K562 (cell line): ENCODE measurements at regions not wholly inside any gene's neighbourhood (a gene's known extent, or its start where the extent isn't known, plus 50 kb on each side); places are given as distances from the start of the nearest gene placed in this dataset.

ENCODE experiments used
- ATAC-seq: fragments of 200-7000 bp; cut with Tn5 transposase; 3 replicates; pipeline ENCODE4 v1.9.1; 2020; ENCODE audit warnings: moderate library complexity
- BruUV-seq: library from RNA; stranded (reverse); fragments of 400-500 nt; replicated peaks from 2 replicates; lab custom pipeline; 2021; lab: Mats Ljungman, UMichigan
- CTCF ChIA-PET: fragments of 300-600 bp; formaldehyde crosslinking; extraction: SDS; loops from one replicate; lab custom pipeline; 2021; ENCODE audit warnings: low intra/inter-chr PET ratio; lab: Yijun Ruan, JAX
- POLR2A ChIA-PET: fragments of 300-600, 350-650 bp; sonication (Branson Sonifier 250); formaldehyde crosslinking; extraction: SDS; loops from one replicate; lab custom pipeline; 2021; ENCODE audit warnings: antibody characterized with exemption, inconsistent platforms; lab: Yijun Ruan, JAX
- DNase-seq, 4 experiments: peaks; one replicate each; pipeline versions ENCODE4 v3.0.0 to v3.0.0-alpha.2; 2011 to 2018; ENCODE audit warnings: low spot score in 3 of 4, mixed read lengths in 3 of 4; ENCODE audit errors: extremely low read depth in 1 of 4
- FAIRE-seq: peaks from 2 replicates; lab custom pipeline; 2011; peaks lifted over from hg19 to GRCh38; lab: Jason Lieb, UNC
- H2AFZ ChIP-seq: 2 replicates; pipeline ENCODE4 v1.6.0; 2011; ENCODE audit warnings: low read depth, low read length, control low read depth, inconsistent platforms
- H3K27ac ChIP-seq: fragments of 200-600 bp; 3 replicates; pipeline ENCODE4 v1.8.0; 2011; ENCODE audit warnings: low read depth, mild to moderate bottlenecking, control low read depth, inconsistent platforms, low read length, moderate library complexity, mixed read lengths; ENCODE audit errors: extremely low read depth
- H3K27me3 ChIP-seq, 2 experiments: fragments of 300-600 bp in 1 of 2; 2 replicates in 1 of 2; 3 replicates in 1 of 2; pipeline versions ENCODE4 v1.6.0 to v1.8.0; 2011; ENCODE audit warnings: inconsistent platforms in 2 of 2, low read length in 2 of 2, mild to moderate bottlenecking in 1 of 2, mixed read lengths in 1 of 2, moderate library complexity in 1 of 2; ENCODE audit not compliant: control insufficient read depth in 2 of 2, insufficient read depth in 2 of 2
- H3K36me3 ChIP-seq: fragments of 300-600 bp; 3 replicates; pipeline ENCODE4 v1.8.0; 2011; ENCODE audit warnings: mild to moderate bottlenecking, low read length, inconsistent platforms; ENCODE audit not compliant: control insufficient read depth, insufficient read depth
- H3K4me1 ChIP-seq, 2 experiments: fragments of 200-600 bp in 1 of 2; replicated peaks in 1 of 2; 2 replicates in 1 of 2; 3 replicates in 1 of 2; pipeline versions ENCODE4 v1.5.1 to v1.8.0; 2011; ENCODE audit warnings: inconsistent platforms in 2 of 2, low read length in 2 of 2, mild to moderate bottlenecking in 1 of 2, mixed read lengths in 1 of 2, moderate library complexity in 1 of 2; ENCODE audit not compliant: control insufficient read depth in 2 of 2, insufficient read depth in 2 of 2
- H3K4me2 ChIP-seq: 2 replicates; pipeline ENCODE4 v1.6.1; 2011; ENCODE audit warnings: low read length, control low read depth, inconsistent platforms, mixed read lengths; ENCODE audit not compliant: insufficient read depth
- H3K4me3 ChIP-seq: fragments of 200-600 bp; sonication (generic), shearing (Covaris generic); 2 replicates; pipeline ENCODE4 v1.5.1; 2016; ENCODE audit warnings: control low read depth, inconsistent platforms
- H3K79me2 ChIP-seq: fragments of 200-600 bp; 3 replicates; pipeline ENCODE4 v1.8.0; 2011; ENCODE audit warnings: low read length, inconsistent platforms; ENCODE audit not compliant: control insufficient read depth, insufficient read depth
- H3K9ac ChIP-seq, 2 experiments: 2 replicates each; pipeline versions ENCODE4 v1.6.0 to v1.6.1; 2011; ENCODE audit warnings: low read depth in 2 of 2, low read length in 2 of 2, control low read depth in 1 of 2, inconsistent platforms in 1 of 2, mild to moderate bottlenecking in 1 of 2, mixed read lengths in 1 of 2; ENCODE audit not compliant: insufficient read depth in 1 of 2
- H3K9me1 ChIP-seq: one replicate; pipeline ENCODE4 v1.6.0; 2011; ENCODE audit warnings: inconsistent platforms, mild to moderate bottlenecking, low read length, moderate library complexity; ENCODE audit not compliant: control insufficient read depth, insufficient read depth
- H3K9me3 ChIP-seq: replicated peaks from 2 replicates; pipeline ENCODE4 v1.5.1; 2011; ENCODE audit warnings: low read depth, low read length, inconsistent platforms; ENCODE audit not compliant: control insufficient read depth, insufficient read depth
- H4K20me1 ChIP-seq: replicated peaks from 2 replicates; pipeline ENCODE4 v1.6.1; 2011; ENCODE audit warnings: low read length, inconsistent platforms, mixed read lengths; ENCODE audit not compliant: control insufficient read depth, insufficient read depth
- ZNF764 ChIP-seq: fragments of 250-450 bp; sonication (Bioruptor Pico); IDR thresholded peaks from 2 replicates; pipeline ENCODE4 v1.4.0; 2020; ENCODE audit warnings: low read depth, mild to moderate bottlenecking, moderate library complexity
- WGBS: fragments of 100-300 bp; shearing (Covaris generic); methylation state at CpG from one replicate; pipeline ENCODE4 v1.1.6; 2016; ENCODE audit warnings: low coverage, mixed read lengths; ENCODE audit not compliant: insufficient coverage; ENCODE audit errors: missing lambda C conversion rate; 5-methylcytosine and 5-hydroxymethylcytosine counted together
- in situ Hi-C: fragments of 300-500 bp; cut with MboI; formaldehyde crosslinking; loops from 4 replicates; pipeline ENCODE4 v1.15.0; 2018; ENCODE audit warnings: inconsistent platforms, mixed read lengths
- intact Hi-C: fragments of 100-400 bp; cut with micrococcal nuclease; formaldehyde crosslinking; loops from 2 replicates; pipeline ENCODE4 v1.14.2; 2022
- TF ChIP-seq, protein P1 (sequence below): sonication (generic); formaldehyde crosslinking; IDR thresholded peaks from 2 replicates; pipeline ENCODE4 v1.8.1; 2023; ENCODE audit warnings: mild to moderate bottlenecking, missing genetic modification reagents, moderate library complexity
- TF ChIP-seq, protein P2 (sequence below), 2 experiments: fragments of 450-650 bp in 1 of 2; sonication (generic) in 1 of 2; formaldehyde crosslinking; conservative IDR thresholded peaks; 2 replicates each; pipeline versions ENCODE4 v1.4.0 to v1.8.1; 2020 to 2022; ENCODE audit warnings: mild to moderate bottlenecking in 1 of 2, missing genetic modification reagents in 1 of 2
- TF ChIP-seq, protein P3 (sequence below): fragments of 250-450 bp; sonication (Bioruptor Pico); IDR thresholded peaks from 2 replicates; pipeline ENCODE4 v1.5.0; 2021

DNA sequence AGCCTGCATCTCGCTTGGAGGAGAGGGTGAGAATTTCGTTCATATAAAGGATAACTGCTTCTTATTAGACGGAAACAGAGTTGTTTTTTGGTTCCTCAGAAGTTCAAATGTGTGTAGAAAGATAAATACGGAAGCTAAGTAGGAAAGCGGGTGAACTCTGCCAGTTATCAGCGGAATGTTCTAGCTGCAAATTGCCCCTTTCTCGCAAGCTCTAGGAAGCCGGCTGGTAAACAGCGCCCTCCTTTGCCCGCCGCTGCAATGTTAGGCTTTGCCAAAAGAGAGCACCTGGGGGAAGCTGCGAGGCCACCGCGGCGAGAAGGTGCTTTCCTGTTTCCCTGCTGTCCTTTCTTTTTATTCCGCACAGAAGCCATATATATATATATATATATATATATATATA is 67.0 kb downstream of the IGLL5 start:
- peak; percentile 49 for ATAC-seq
- CTCF ChIA-PET: interaction anchor here (0.7 to 11.0 kb wide), 20 partner anchors 12 to 532 kb away, joined by 3 to 549 read pairs (median 18); no protein-coding TSS in a partner anchor
- intact Hi-C loops: loop anchor here (5.0 kb wide), 3 partner anchors 232 to 752 kb away; no protein-coding TSS in a partner anchor
- TF ChIP-seq, protein P1, sequence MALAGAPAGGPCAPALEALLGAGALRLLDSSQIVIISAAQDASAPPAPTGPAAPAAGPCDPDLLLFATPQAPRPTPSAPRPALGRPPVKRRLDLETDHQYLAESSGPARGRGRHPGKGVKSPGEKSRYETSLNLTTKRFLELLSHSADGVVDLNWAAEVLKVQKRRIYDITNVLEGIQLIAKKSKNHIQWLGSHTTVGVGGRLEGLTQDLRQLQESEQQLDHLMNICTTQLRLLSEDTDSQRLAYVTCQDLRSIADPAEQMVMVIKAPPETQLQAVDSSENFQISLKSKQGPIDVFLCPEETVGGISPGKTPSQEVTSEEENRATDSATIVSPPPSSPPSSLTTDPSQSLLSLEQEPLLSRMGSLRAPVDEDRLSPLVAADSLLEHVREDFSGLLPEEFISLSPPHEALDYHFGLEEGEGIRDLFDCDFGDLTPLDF: 0 out of 2 replicates have a peak, but pooled peaks have one; percentile 15
- TF ChIP-seq, protein P2, sequence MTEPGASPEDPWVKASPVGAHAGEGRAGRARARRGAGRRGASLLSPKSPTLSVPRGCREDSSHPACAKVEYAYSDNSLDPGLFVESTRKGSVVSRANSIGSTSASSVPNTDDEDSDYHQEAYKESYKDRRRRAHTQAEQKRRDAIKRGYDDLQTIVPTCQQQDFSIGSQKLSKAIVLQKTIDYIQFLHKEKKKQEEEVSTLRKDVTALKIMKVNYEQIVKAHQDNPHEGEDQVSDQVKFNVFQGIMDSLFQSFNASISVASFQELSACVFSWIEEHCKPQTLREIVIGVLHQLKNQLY (CRISPR knock-in tag; conservative IDR thresholded peaks at IDR 0.05): peak in 1 of 2 experiments; percentile 26; a peak in 1 of 4 replicates
- TF ChIP-seq ZNF764 (CRISPR knock-in tag): no peak
- TF ChIP-seq, protein P3, sequence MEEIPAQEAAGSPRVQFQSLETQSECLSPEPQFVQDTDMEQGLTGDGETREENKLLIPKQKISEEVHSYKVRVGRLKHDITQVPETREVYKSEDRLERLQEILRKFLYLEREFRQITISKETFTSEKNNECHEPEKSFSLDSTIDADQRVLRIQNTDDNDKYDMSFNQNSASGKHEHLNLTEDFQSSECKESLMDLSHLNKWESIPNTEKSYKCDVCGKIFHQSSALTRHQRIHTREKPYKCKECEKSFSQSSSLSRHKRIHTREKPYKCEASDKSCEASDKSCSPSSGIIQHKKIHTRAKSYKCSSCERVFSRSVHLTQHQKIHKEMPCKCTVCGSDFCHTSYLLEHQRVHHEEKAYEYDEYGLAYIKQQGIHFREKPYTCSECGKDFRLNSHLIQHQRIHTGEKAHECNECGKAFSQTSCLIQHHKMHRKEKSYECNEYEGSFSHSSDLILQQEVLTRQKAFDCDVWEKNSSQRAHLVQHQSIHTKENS: no peak
- no peaks in the 10 kb centered on the region for H3K9me1 ChIP-seq
- peaks cover 6 to 21% of the 10 kb centered on the region in 2 experiments; a peak in 3 of 5 replicates for H3K27me3 ChIP-seq
- H3K36me3 ChIP-seq: no peaks in the 10 kb centered on the region
- WGBS: 3% methylated on average over 16 of the region's 16 CpGs
- no peaks in the 10 kb centered on the region for H3K9me3 ChIP-seq
- POLR2A ChIA-PET: interaction anchor here (0.6 to 2.8 kb wide), 21 partner anchors 10 to 202 kb away, joined by 3 to 17 read pairs (median 4); no protein-coding TSS in a partner anchor
- H3K4me2 ChIP-seq: no peak overlapping the region
- no peak for FAIRE-seq
- H3K4me1 ChIP-seq: no peaks in the 10 kb centered on the region
- no peak overlapping the region for H2AFZ ChIP-seq
- H3K4me3 ChIP-seq: no peak overlapping the region
- H3K9ac ChIP-seq: no peak overlapping the region
- DNase-seq: peak; percentile 79 to 91 (median 88)
- in situ Hi-C loops: loop anchor here (5.0 to 25.0 kb wide), 3 partner anchors 433 to 633 kb away; partner anchors contain the start of gene IGLL1
- H3K27ac ChIP-seq: no peak overlapping the region
- no TSS peak for BruUV-seq
- peaks cover 44% of the 10 kb centered on the region for H4K20me1 ChIP-seq
- no peaks in the 10 kb centered on the region for H3K79me2 ChIP-seq
